ENCODE measurements at regions not wholly inside any gene's neighbourhood (a gene's known extent, or its start where the extent isn't known, plus 50 kb on each side); places are given as distances from the start of the nearest gene placed in this dataset.

GRCh38 chr2:52629944-52630343 lies 1137.7 kb upstream of the CHAC2 start:
- Histone ChIP-seq H4K20me1 (replicated peaks; ENCODE audit: insufficient read depth) (no peaks in the 10 kb centered on the region), H3K27me3 (ENCODE audit: insufficient read depth) (no peaks in the 10 kb centered on the region), H3K79me2 (replicated peaks; ENCODE audit: insufficient read depth) (no peaks in the 10 kb centered on the region), H3K36me3 (ENCODE audit: insufficient read depth) (no peaks in the 10 kb centered on the region), H3K4me2 (no peak overlapping the region), H3K4me1 (ENCODE audit: insufficient read depth) (no peaks in the 10 kb centered on the region), H3K4me3 (no peak overlapping the region), H3K9me2 (ENCODE audit: insufficient read depth) (no peaks in the 10 kb centered on the region; the same call in 1 of the 2 replicates), H3K27ac (ENCODE audit: low read depth) (no peak overlapping the region), H2AFZ (no peak overlapping the region), H3F3A (replicated peaks; ENCODE audit: low read depth) (no peaks in the 10 kb centered on the region)
- Mint-ChIP-seq H3K9me3 (peaks cover 6% of the 10 kb centered on the region; the same call in 2 of the 3 replicates), H3K27ac (no peak overlapping the region), H3K4me3 (no peak overlapping the region), H3K36me3 (ENCODE audit: low read depth) (peaks cover 3% of the 10 kb centered on the region), H3K27me3 (ENCODE audit: insufficient read depth, low read depth, poor library complexity) (no peaks in the 10 kb centered on the region), H3K4me1 (no peaks in the 10 kb centered on the region)
- TF ChIP-seq, protein P1, sequence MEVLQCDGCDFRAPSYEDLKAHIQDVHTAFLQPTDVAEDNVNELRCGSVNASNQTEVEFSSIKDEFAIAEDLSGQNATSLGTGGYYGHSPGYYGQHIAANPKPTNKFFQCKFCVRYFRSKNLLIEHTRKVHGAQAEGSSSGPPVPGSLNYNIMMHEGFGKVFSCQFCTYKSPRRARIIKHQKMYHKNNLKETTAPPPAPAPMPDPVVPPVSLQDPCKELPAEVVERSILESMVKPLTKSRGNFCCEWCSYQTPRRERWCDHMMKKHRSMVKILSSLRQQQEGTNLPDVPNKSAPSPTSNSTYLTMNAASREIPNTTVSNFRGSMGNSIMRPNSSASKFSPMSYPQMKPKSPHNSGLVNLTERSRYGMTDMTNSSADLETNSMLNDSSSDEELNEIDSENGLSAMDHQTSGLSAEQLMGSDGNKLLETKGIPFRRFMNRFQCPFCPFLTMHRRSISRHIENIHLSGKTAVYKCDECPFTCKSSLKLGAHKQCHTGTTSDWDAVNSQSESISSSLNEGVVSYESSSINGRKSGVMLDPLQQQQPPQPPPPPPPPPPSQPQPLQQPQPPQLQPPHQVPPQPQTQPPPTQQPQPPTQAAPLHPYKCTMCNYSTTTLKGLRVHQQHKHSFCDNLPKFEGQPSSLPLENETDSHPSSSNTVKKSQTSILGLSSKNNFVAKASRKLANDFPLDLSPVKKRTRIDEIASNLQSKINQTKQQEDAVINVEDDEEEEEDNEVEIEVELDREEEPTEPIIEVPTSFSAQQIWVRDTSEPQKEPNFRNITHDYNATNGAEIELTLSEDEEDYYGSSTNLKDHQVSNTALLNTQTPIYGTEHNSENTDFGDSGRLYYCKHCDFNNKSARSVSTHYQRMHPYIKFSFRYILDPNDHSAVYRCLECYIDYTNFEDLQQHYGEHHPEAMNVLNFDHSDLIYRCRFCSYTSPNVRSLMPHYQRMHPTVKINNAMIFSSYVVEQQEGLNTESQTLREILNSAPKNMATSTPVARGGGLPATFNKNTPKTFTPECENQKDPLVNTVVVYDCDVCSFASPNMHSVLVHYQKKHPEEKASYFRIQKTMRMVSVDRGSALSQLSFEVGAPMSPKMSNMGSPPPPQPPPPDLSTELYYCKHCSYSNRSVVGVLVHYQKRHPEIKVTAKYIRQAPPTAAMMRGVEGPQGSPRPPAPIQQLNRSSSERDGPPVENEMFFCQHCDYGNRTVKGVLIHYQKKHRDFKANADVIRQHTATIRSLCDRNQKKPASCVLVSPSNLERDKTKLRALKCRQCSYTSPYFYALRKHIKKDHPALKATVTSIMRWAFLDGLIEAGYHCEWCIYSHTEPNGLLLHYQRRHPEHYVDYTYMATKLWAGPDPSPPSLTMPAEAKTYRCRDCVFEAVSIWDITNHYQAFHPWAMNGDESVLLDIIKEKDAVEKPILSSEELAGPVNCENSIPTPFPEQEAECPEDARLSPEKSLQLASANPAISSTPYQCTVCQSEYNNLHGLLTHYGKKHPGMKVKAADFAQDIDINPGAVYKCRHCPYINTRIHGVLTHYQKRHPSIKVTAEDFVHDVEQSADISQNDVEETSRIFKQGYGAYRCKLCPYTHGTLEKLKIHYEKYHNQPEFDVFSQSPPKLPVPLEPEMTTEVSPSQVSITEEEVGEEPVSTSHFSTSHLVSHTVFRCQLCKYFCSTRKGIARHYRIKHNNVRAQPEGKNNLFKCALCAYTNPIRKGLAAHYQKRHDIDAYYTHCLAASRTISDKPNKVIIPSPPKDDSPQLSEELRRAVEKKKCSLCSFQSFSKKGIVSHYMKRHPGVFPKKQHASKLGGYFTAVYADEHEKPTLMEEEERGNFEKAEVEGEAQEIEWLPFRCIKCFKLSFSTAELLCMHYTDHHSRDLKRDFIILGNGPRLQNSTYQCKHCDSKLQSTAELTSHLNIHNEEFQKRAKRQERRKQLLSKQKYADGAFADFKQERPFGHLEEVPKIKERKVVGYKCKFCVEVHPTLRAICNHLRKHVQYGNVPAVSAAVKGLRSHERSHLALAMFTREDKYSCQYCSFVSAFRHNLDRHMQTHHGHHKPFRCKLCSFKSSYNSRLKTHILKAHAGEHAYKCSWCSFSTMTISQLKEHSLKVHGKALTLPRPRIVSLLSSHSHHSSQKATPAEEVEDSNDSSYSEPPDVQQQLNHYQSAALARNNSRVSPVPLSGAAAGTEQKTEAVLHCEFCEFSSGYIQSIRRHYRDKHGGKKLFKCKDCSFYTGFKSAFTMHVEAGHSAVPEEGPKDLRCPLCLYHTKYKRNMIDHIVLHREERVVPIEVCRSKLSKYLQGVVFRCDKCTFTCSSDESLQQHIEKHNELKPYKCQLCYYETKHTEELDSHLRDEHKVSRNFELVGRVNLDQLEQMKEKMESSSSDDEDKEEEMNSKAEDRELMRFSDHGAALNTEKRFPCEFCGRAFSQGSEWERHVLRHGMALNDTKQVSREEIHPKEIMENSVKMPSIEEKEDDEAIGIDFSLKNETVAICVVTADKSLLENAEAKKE (CRISPR knock-in tag; IDR thresholded peaks at IDR 0.05): no peak
- TF ChIP-seq ZNF331 (CRISPR knock-in tag; IDR thresholded peaks at IDR 0.05; ENCODE audit: low read depth) (no peak), CTCF (conservative IDR thresholded peaks at IDR 0.05; ENCODE audit: low read depth in 2 of 2) (no peak), CREB1 (CRISPR knock-in tag; IDR thresholded peaks at IDR 0.05; ENCODE audit: low read depth) (no peak)
- TF ChIP-seq, protein P2, sequence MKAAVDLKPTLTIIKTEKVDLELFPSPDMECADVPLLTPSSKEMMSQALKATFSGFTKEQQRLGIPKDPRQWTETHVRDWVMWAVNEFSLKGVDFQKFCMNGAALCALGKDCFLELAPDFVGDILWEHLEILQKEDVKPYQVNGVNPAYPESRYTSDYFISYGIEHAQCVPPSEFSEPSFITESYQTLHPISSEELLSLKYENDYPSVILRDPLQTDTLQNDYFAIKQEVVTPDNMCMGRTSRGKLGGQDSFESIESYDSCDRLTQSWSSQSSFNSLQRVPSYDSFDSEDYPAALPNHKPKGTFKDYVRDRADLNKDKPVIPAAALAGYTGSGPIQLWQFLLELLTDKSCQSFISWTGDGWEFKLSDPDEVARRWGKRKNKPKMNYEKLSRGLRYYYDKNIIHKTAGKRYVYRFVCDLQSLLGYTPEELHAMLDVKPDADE (IDR thresholded peaks at IDR 0.05): no peak
- DNase-seq (ENCODE audit: low spot score) (no peak), ATAC-seq (no peak)

Measured in GM23338 (cell line).